ENCODE measurements at regions not wholly inside any gene's neighbourhood (a gene's known extent, or its start where the extent isn't known, plus 50 kb on each side); places are given as distances from the start of the nearest gene placed in this dataset.

DNA sequence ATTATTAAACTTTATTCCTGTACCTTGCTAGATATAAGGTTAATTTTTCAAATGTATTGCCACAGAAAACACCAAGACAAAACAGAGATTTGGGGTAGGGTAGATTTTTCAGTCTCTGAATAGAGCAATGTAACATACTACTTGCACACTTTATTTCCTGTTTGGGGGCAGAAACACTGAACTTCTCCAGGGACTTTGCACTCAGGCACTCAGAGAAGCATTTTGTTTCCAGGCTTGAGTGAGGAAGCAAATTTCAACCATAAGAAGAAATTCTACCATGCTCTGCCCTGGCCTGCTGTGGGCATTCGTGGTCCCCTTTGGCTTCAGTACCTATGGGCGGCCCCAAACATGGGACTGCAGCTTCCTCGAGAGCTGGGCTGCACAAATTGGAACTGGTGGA lies 399.1 kb downstream of the DAD1 start:
- DNase-seq (no peak), ATAC-seq (no peak)
- intact Hi-C loops (cut with DNase I): no loop called here
- H3K27ac ChIP-seq: no peak overlapping the region
- H3K4me3 ChIP-seq: no peak overlapping the region
- TF ChIP-seq, protein P1, sequence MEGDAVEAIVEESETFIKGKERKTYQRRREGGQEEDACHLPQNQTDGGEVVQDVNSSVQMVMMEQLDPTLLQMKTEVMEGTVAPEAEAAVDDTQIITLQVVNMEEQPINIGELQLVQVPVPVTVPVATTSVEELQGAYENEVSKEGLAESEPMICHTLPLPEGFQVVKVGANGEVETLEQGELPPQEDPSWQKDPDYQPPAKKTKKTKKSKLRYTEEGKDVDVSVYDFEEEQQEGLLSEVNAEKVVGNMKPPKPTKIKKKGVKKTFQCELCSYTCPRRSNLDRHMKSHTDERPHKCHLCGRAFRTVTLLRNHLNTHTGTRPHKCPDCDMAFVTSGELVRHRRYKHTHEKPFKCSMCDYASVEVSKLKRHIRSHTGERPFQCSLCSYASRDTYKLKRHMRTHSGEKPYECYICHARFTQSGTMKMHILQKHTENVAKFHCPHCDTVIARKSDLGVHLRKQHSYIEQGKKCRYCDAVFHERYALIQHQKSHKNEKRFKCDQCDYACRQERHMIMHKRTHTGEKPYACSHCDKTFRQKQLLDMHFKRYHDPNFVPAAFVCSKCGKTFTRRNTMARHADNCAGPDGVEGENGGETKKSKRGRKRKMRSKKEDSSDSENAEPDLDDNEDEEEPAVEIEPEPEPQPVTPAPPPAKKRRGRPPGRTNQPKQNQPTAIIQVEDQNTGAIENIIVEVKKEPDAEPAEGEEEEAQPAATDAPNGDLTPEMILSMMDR (IDR thresholded peaks at IDR 0.05): no peak
- no peak for TF ChIP-seq POLR2A (IDR thresholded peaks at IDR 0.05)
- no peaks in the 10 kb centered on the region for H3K27me3 ChIP-seq
- no peaks in the 10 kb centered on the region for H3K4me1 ChIP-seq
- H3K36me3 ChIP-seq: no peaks in the 10 kb centered on the region
- WGBS (ENCODE audit: insufficient coverage, low coverage, low lambda C conversion rate, missing lambda C conversion rate): 53% methylated on average over 3 of the region's 3 CpGs
- H3K9me3 ChIP-seq: no peaks in the 10 kb centered on the region

DNA sequence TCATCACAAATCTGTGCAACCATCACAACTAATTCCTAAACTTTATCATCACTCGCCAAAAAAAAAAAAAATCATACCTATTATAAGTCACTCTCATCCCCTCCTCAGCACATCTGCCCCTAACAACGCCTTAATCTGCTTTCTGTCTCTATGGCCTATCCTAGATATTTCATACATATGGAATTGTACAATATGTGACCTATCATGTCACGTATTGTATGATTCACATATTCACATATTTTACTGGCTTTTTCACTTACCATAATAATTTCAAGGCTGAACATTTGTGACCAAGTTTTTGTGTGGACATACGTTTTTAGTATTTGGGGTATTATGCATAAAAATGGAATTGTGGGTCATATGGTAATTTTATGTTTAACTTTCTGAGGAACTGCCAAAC lies 400.7 kb downstream of the DAD1 start:
- no peak for ATAC-seq
- TF ChIP-seq, protein P1 (IDR thresholded peaks at IDR 0.05): no peak
- TF ChIP-seq POLR2A (IDR thresholded peaks at IDR 0.05): no peak
- H3K9me3 ChIP-seq: no peaks in the 10 kb centered on the region
- WGBS (ENCODE audit: insufficient coverage, low coverage, low lambda C conversion rate, missing lambda C conversion rate): 63% methylated on average over 4 of the region's 4 CpGs
- no peak overlapping the region for H3K27ac ChIP-seq
- no peaks in the 10 kb centered on the region for H3K27me3 ChIP-seq
- intact Hi-C loops (cut with DNase I): no loop called here
- H3K36me3 ChIP-seq: no peaks in the 10 kb centered on the region
- H3K4me3 ChIP-seq: no peak overlapping the region
- no peak for DNase-seq
- no peaks in the 10 kb centered on the region for H3K4me1 ChIP-seq

DNA sequence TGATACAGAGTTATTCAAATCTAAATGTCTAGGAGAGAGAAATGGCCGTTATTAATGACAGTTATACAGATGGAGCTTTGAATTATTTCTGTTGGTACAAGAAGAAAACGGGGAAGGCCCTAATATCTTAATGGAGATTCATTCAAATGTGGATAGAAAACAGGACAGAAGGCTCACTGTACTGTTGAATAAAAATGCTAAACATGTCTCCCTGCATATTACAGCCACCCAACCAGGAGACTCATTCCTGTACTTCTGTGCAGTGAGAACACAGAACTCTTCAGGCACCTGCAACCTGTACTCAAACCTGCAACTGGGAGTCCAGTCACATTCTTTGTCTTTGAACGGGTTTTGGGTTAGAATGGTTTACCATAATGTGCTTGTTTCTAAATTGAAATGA lies 403.2 kb downstream of the DAD1 start:
- intact Hi-C loops (cut with DNase I): no loop called here

DNA sequence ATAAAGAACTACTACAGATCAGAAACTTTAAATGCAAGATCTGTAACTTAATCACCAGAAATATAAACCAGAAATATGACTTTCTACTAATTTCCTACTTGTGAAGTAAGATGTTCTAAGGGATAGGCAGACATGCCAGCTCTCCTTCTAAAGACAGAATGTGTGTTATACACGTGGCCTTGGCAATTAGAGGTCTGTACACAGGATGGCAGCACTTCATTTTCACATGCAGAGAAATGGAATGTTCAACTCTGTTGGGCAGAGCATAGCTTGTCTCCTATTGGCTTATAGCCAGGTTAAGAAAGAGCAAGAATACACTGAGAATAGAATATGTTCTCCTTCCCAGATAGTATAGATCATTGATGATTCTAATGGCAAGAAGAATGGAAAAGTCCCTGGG lies 403.8 kb downstream of the DAD1 start:
- intact Hi-C loops (cut with DNase I): no loop called here
- Histone ChIP-seq H3K9me3 (no peaks in the 10 kb centered on the region), H3K27ac (no peak overlapping the region), H3K4me1 (no peaks in the 10 kb centered on the region), H3K27me3 (no peaks in the 10 kb centered on the region), H3K4me3 (no peak overlapping the region), H3K36me3 (no peaks in the 10 kb centered on the region)
- WGBS (ENCODE audit: insufficient coverage, low coverage, low lambda C conversion rate, missing lambda C conversion rate): 23% methylated on average over 1 of the region's 1 CpG
- DNase-seq (no peak), ATAC-seq (peak in 2 of 4 donors; percentile 19 to 49)
- TF ChIP-seq POLR2A (IDR thresholded peaks at IDR 0.05): no peak
- TF ChIP-seq, protein P1 (IDR thresholded peaks at IDR 0.05): no peak

More for the DNA sequence above, 403.2 kb downstream of the DAD1 start:
- H3K36me3 ChIP-seq: no peaks in the 10 kb centered on the region
- H3K27me3 ChIP-seq: no peaks in the 10 kb centered on the region
- H3K9me3 ChIP-seq: no peaks in the 10 kb centered on the region
- no peak for TF ChIP-seq POLR2A (IDR thresholded peaks at IDR 0.05)
- TF ChIP-seq, protein P1 (IDR thresholded peaks at IDR 0.05): no peak
- whole genome bisulfite sequencing (ENCODE audit: insufficient coverage, low coverage, low lambda C conversion rate, missing lambda C conversion rate): 36% methylated on average over 3 of the region's 3 CpGs
- ATAC-seq (no peak), DNase-seq (no peak)
- H3K4me1 ChIP-seq: no peaks in the 10 kb centered on the region
- no peak overlapping the region for H3K27ac ChIP-seq
- H3K4me3 ChIP-seq: no peak overlapping the region

DNA sequence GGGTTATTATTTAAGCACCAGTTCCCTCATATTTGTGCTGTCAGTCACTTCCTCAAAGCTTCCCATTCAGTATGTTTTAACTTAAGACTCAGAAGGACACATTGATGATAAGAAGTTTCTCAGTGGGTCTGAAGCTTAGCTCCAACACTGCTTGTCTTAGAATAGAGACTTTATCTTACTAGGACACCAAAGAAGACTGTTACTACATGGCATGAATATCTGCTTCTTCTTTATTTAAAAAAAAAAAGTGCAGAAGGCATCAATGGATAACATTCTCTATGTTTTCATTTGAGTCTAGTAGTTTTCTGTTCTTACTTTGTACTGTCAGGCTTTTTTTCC lies 404.2 kb downstream of the DAD1 start:
- TF ChIP-seq POLR2A (IDR thresholded peaks at IDR 0.05): no peak
- TF ChIP-seq, protein P1 (IDR thresholded peaks at IDR 0.05): no peak
- Histone ChIP-seq H3K27me3 (no peaks in the 10 kb centered on the region), H3K4me3 (no peak overlapping the region), H3K9me3 (no peaks in the 10 kb centered on the region), H3K36me3 (no peaks in the 10 kb centered on the region), H3K27ac (no peak overlapping the region), H3K4me1 (no peaks in the 10 kb centered on the region)
- intact Hi-C loops (cut with DNase I): no loop called here
- ATAC-seq: no peak
- no peak for DNase-seq
